ENCODE measurements at regions not wholly inside any gene's neighbourhood (a gene's known extent, or its start where the extent isn't known, plus 50 kb on each side); places are given as distances from the start of the nearest gene placed in this dataset.

GRCh38 chr9:94443032-94443722, 111.7 kb upstream of the PCAT7 start:
- no peak for TF ChIP-seq CTCF (IDR thresholded peaks at IDR 0.05; ENCODE audit: insufficient read depth, low read length, poor library complexity, severe bottlenecking)
- TF ChIP-seq EZH2phosphoT487 (conservative IDR thresholded peaks at IDR 0.05; ENCODE audit: low read length): no peak

Measured in SU-DHL-6 (cell line).